Cardiac fibroblast (primary cell): ENCODE measurements at regions not wholly inside any gene's neighbourhood (a gene's known extent, or its start where the extent isn't known, plus 50 kb on each side); places are given as distances from the start of the nearest gene placed in this dataset.
"Not testable (repeated sequence)": the region's sequence is repeated elsewhere in the genome, so short reads cannot be mapped to it uniquely, and the experiment has no call there.

Experiments
- DNase-seq, 2 donors: peaks; one replicate each; pipeline versions ENCODE4 v3.0.0 to v3.0.0-alpha.2; 2010; ENCODE audit warnings: low read depth in 2 of 2
- H3K4me3 ChIP-seq, 2 donors: replicated peaks in 1 of 2; 1 replicate in 1 of 2; 2 replicates in 1 of 2; pipeline ENCODE4 v1.5.1; 2011; ENCODE audit warnings: low read depth in 2 of 2, low read length in 2 of 2, mild to moderate bottlenecking in 2 of 2, moderate library complexity in 1 of 2
- TF ChIP-seq, protein P1 (sequence below): IDR thresholded peaks from one replicate; pipeline ENCODE4 v1.5.1; 2011; ENCODE audit warnings: low read depth, mild to moderate bottlenecking, low read length, inconsistent platforms

DNA sequence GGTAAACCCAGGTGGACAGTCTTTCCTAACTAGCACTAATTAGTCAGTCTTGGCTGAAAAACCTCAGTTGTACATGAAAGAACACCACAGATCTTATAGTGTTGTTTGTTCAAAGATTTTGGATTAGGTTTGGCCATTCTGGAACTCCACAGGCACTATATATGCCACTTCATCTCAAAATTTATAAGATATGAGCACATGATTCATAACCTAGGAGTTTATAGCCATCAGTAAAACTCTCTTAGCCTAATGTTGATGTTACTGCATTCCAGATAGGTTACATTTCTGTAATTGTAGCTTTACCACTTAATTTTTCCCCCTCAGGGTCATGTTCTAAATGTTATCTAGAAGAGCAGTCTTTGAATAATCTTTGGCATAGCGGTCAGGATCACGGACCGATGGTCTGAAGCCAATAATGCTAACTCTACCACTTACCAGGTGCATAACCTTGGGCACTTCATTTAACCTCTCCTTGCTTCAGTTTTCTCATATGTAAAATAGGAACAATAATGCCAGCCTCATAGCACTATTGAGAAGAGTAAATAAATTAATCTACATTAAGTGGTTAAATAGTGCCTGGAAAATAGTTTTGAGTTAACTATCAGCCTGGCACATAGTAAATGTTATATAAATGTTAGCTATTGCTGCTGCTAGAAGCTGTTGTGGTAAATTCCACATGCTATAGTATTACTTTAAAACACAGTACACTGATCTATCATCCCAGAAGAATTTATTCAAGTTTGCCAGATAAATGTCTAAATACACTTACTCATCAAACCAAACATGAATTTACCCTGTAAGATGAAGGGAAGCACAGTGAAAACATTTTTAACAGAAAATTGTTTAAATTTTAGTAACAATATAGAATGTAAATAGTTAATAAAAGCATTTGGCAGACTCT is 743.9 kb downstream of the NR2F1-AS1 start:
- no peak overlapping the region for H3K4me3 ChIP-seq
- TF ChIP-seq, protein P1, sequence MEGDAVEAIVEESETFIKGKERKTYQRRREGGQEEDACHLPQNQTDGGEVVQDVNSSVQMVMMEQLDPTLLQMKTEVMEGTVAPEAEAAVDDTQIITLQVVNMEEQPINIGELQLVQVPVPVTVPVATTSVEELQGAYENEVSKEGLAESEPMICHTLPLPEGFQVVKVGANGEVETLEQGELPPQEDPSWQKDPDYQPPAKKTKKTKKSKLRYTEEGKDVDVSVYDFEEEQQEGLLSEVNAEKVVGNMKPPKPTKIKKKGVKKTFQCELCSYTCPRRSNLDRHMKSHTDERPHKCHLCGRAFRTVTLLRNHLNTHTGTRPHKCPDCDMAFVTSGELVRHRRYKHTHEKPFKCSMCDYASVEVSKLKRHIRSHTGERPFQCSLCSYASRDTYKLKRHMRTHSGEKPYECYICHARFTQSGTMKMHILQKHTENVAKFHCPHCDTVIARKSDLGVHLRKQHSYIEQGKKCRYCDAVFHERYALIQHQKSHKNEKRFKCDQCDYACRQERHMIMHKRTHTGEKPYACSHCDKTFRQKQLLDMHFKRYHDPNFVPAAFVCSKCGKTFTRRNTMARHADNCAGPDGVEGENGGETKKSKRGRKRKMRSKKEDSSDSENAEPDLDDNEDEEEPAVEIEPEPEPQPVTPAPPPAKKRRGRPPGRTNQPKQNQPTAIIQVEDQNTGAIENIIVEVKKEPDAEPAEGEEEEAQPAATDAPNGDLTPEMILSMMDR, result no peak
- peak; percentile 23 to 67 for DNase-seq

DNA sequence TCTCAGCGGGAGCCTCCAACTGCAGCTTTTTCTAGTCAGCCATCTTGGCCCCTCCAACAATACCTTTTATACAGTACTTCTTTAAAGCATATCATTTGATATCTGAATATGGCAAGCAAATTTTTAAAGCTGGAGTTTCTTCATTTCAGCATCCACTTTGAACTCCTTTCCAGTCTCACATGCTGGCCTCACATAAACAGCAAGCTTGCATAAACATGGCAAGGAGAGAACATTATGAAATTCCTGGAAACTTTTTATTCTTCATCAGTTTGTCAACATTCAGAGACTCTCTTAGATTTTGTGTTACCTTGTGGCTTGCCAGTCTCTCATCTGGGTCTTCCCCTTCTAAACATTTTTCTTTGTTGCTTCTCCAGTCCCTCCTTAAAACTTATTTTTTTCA is 745.3 kb downstream of the NR2F1-AS1 start:
- no peak overlapping the region for H3K4me3 ChIP-seq
- TF ChIP-seq, protein P1, result no peak
- no peak for DNase-seq

DNA sequence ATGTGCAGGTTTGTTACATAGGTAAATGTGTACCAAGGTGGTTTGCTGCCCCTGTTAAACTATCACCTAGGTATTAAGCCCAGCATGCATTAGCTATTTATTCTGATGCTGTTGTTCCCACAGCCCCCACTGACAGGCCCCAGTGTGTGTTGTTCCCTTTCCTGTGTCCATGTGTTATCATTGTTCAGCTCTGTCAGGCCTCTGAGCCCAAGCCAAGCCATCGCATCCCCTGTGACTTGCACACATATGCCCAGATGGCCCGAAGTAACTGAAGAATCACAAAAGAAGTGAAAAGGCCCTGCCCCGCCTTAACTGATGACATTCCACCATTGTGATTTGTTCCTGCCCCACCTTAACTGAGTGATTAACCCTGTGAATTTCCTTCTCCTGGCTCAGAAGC is 757.5 kb downstream of the NR2F1-AS1 start:
- DNase-seq, result not testable (repeated sequence)

DNA sequence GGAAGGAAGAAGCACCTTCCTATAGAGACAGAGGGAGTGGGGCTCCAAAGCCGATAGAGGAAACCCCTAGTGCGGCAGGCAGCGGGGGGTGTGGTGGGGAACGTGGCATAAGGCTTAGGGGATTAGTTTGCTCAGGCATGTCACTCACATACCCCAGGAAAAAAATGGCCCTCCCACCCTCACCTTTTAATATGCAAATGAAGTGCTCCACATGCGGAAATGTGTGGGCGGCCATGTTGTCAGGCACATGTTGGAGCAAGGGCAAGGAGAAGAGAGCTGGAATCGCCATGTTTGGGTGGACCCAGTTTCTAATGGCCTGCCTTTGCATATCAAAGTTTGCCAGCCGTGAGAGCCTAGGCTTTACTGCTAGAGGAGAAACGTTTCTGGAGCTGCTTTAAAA is 758.8 kb downstream of the NR2F1-AS1 start:
- TF ChIP-seq, protein P1, result no peak
- no peak overlapping the region for H3K4me3 ChIP-seq
- no peak for DNase-seq

More for the DNA sequence above, 757.5 kb downstream of the NR2F1-AS1 start:
- not testable (repeated sequence) for H3K4me3 ChIP-seq

DNA sequence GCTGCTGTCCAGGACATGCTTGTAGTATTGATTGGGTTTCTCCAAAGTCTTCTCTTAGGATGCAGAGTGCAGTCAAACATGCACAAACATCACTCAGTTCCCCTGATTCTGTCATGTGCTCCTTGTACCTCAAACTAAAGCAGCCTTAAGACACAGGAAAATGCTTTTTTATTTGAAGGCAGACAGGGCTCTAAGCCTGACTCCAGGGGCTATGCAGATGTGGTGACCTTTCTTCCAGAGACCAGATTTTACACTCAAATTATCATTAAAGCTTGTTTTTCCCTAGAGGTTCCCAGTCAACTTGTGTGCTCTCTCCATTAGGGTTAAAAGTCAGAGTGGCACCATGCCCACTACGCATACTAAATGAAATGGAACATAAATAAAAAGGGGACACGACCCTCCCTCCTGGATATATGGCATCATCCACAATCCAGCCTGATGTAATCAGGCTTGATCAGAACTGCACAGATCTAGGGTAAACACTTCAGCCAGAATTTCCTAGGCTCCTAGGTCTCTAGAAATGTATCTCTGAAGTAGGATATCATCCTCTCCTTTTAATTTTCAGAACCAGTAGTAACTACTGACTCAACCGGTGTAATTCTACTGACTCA is 771.1 kb downstream of the NR2F1-AS1 start:
- no peak overlapping the region for H3K4me3 ChIP-seq
- TF ChIP-seq, protein P1, result no peak
- DNase-seq, result no peak

DNA sequence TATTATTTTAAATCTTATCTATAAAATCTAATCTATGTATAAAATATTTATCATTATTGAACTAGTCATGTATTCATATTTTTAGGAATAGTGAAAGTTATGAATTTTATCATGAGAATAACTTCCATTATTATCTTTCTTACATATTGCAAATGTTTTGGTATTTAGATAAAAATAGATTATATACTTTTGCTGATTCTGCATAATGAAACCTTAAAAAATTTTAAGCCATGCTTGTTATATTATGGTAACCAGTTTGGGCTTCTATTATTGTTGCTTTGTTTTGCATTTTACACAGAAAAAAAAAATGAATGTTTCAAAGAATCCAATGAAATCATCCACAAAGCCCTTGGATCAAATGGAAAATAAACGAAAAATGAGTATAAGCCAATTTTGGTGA is 772.5 kb downstream of the NR2F1-AS1 start:
- TF ChIP-seq, protein P1, result no peak
- no peak overlapping the region for H3K4me3 ChIP-seq
- no peak for DNase-seq

DNA sequence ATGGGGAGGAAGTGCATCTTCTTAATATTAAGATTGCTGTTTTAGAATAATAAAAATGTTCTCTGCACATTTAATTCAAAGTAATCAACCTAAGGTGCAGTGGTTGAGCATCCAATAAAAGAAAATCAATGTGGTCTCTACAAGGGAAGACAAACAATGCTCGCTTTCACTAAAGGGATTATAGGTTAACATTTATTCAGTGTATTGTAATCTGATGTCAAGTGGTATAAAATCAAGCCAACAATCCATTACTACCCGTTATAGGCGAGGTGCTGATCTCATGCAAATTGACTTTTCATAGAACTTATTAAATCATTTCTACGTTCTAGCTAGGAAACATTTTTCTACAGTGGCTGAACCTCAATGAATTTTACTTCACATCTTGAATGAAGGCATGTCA is 773.9 kb downstream of the NR2F1-AS1 start:
- no peak for DNase-seq
- H3K4me3 ChIP-seq, result no peak overlapping the region
- TF ChIP-seq, protein P1, result no peak
